ENCODE measurements at regions not wholly inside any gene's neighbourhood (a gene's known extent, or its start where the extent isn't known, plus 50 kb on each side); places are given as distances from the start of the nearest gene placed in this dataset.

DNA sequence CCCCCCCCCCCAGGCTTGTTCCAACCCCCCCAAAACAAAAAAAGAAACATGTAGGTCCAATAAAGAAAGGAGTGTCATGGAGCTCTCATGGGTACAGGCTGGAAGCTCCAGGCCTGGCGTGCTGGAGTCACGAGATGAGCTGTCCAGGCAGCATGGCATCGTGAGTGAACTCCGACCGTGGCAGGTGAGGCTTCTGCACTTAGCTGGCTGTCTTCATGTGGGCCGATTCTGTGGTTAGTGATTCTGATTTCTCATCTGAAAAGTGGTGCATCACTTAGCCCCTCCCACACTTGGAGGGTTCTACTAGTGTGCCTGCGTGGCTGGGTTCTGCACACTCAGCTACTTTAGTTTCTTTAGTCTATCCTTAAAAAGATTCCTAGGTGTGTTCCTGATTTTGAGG is 126.4 kb upstream of the MGAT5 start:
- no peak for TF ChIP-seq CTCF (IDR thresholded peaks at IDR 0.05)
- H3K27ac ChIP-seq = no peak overlapping the region

- no peak for TF ChIP-seq ZFX (IDR thresholded peaks at IDR 0.05; ENCODE audit: borderline replicate concordance)
- no peak for TF ChIP-seq CTCF (IDR thresholded peaks at IDR 0.05)
Measured at GRCh38 chr2:134128746-134129145, 125.1 kb upstream of the MGAT5 start.

GRCh38 chr2:134129900-134130537 is 123.9 kb upstream of the MGAT5 start:
- H3K27ac ChIP-seq = no peak overlapping the region
- TF ChIP-seq ZFX (IDR thresholded peaks at IDR 0.05; ENCODE audit: borderline replicate concordance) (no peak), CTCF (IDR thresholded peaks at IDR 0.05) (no peak)

More at GRCh38 chr2:134128746-134129145, 125.1 kb upstream of the MGAT5 start:
- no peak overlapping the region for H3K27ac ChIP-seq

- TF ChIP-seq CTCF (IDR thresholded peaks at IDR 0.05) (no peak), ZFX (IDR thresholded peaks at IDR 0.05; ENCODE audit: borderline replicate concordance) (no peak)
- H3K27ac ChIP-seq = no peak overlapping the region
Measured at GRCh38 chr2:134131681-134132489, 122.0 kb upstream of the MGAT5 start.

GRCh38 chr2:134132490-134132857 is 121.4 kb upstream of the MGAT5 start:
- H3K27ac ChIP-seq = no peak overlapping the region
- TF ChIP-seq ZFX (IDR thresholded peaks at IDR 0.05; ENCODE audit: borderline replicate concordance) = no peak
- no peak for TF ChIP-seq CTCF (IDR thresholded peaks at IDR 0.05)

DNA sequence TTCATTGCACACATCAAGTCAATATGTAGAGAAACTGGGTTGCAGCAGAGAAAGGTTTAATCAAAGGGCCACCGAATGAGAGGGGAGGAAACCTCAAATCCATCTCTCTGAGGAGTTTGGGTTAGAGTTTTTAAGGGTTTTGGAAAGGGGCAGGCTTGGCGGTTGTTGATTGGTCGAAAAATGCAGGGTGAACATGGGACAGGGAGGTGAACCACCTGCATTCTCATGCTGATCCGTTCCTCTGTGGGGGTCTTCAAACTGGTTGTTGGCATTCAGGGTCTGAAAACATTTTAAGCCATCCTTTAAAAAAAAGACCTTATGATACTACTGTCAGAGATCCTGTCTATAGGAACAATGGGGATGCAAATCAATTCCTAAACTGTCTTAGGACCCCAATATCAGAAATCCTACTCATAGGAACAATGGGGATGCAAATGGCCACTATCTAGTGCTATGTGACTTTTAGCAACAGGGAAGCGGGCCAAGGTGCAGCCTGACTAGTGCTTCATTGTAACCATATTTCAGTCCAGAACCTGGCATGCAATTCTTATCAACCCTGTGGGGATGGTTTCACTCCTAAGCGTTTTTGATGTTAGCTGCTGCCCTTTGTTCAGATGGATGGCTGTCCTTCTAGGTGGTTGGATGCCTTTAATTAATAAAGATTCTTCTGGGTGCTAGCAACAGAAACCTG is 120.1 kb upstream of the MGAT5 start:
- TF ChIP-seq ZFX (IDR thresholded peaks at IDR 0.05; ENCODE audit: borderline replicate concordance) (no peak), CTCF (IDR thresholded peaks at IDR 0.05) (no peak)
- H3K27ac ChIP-seq = no peak overlapping the region

DNA sequence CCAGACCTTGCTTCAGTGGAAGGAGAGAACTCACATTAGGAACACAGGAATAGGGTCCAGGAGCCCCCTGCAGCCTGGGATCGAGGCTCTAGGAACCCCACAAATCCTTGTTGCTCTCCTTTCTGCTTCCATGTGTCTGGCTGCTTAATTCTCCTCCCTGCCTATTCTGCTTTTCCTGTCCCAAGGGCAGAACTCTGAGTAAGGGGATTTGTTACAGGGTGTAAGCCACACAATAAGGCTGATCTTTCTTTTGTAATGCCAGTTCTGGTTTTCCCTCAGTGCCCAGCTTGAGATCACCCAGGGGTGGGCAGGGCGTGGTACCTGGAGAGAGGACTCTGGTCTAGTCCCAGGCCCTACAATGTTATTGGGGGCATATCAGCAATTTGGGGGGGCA is 119.6 kb upstream of the MGAT5 start:
- H3K27ac ChIP-seq = no peak overlapping the region
- no peak for TF ChIP-seq ZFX (IDR thresholded peaks at IDR 0.05; ENCODE audit: borderline replicate concordance)
- TF ChIP-seq CTCF (IDR thresholded peaks at IDR 0.05) = no peak

Measured in 22Rv1 (cell line).